Keratinocyte (primary cell): ENCODE measurements at regions not wholly inside any gene's neighbourhood (a gene's known extent, or its start where the extent isn't known, plus 50 kb on each side); places are given as distances from the start of the nearest gene placed in this dataset.
A peak's percentile ranks its signal among the peaks of the same experiment; 100 is the strongest.

Source experiments
- DNase-seq: peaks from one replicate; pipeline ENCODE4 v3.0.0-alpha.2; 2011; ENCODE audit warnings: low read depth, missing footprints, low spot score
- FAIRE-seq: peaks from 2 replicates; lab custom pipeline; 2011; peaks lifted over from hg19 to GRCh38; lab: Jason Lieb, UNC
- H2AFZ ChIP-seq: 2 replicates; pipeline ENCODE4 v1.6.0; 2012; ENCODE audit warnings: low read length, control low read depth, inconsistent platforms; ENCODE audit not compliant: control insufficient read depth
- H3K27ac ChIP-seq: 2 replicates; pipeline ENCODE4 v1.5.1; 2011; ENCODE audit warnings: low read length; ENCODE audit not compliant: control insufficient read depth, insufficient read depth
- H3K27me3 ChIP-seq: 3 replicates; pipeline ENCODE4 v1.6.0; 2011; ENCODE audit warnings: low read length; ENCODE audit not compliant: control insufficient read depth, insufficient read depth; ENCODE audit errors: extremely low read depth
- H3K36me3 ChIP-seq, 2 experiments: 2 replicates in 1 of 2; 3 replicates in 1 of 2; pipeline ENCODE4 v1.5.1; 2011; ENCODE audit warnings: low read length in 2 of 2, mild to moderate bottlenecking in 1 of 2; ENCODE audit not compliant: control insufficient read depth in 2 of 2, insufficient read depth in 2 of 2; ENCODE audit errors: extremely low read depth in 1 of 2
- H3K4me1 ChIP-seq: 3 replicates; pipeline ENCODE4 v1.5.1; 2011; ENCODE audit warnings: low read length; ENCODE audit not compliant: control insufficient read depth, insufficient read depth; ENCODE audit errors: extremely low read depth
- H3K4me2 ChIP-seq: 3 replicates; pipeline ENCODE4 v1.6.0; 2011; ENCODE audit warnings: low read depth, low read length; ENCODE audit not compliant: control insufficient read depth, insufficient read depth; ENCODE audit errors: extremely low read depth
- H3K4me3 ChIP-seq, 3 experiments: fragments of 200-600 bp in 1 of 3; sonication (generic) in 1 of 3; 2 replicates in 2 of 3; 3 replicates in 1 of 3; pipeline ENCODE4 v1.5.1; 2011 to 2016; ENCODE audit warnings: low read length in 3 of 3, mild to moderate bottlenecking in 3 of 3, control low read depth in 2 of 3, inconsistent platforms in 1 of 3, low read depth in 1 of 3, mixed read lengths in 1 of 3, mixed run types in 1 of 3, moderate library complexity in 1 of 3; ENCODE audit not compliant: control insufficient read depth in 2 of 3, insufficient read depth in 2 of 3; ENCODE audit errors: extremely low read depth in 1 of 3
- H3K79me2 ChIP-seq: 2 replicates; pipeline ENCODE4 v1.6.0; 2012; ENCODE audit warnings: low read length; ENCODE audit not compliant: control insufficient read depth, insufficient read depth
- H3K9ac ChIP-seq: 3 replicates; pipeline ENCODE4 v1.6.0; 2011; ENCODE audit warnings: low read length; ENCODE audit not compliant: control insufficient read depth, insufficient read depth; ENCODE audit errors: extremely low read depth
- H3K9me1 ChIP-seq: 3 replicates; pipeline ENCODE4 v1.6.0; 2011; ENCODE audit warnings: low read length; ENCODE audit not compliant: control insufficient read depth, insufficient read depth; ENCODE audit errors: extremely low read depth
- H3K9me3 ChIP-seq: 2 replicates; pipeline ENCODE4 v1.5.1; 2012; ENCODE audit warnings: low read depth, low read length; ENCODE audit not compliant: control insufficient read depth
- H4K20me1 ChIP-seq: 3 replicates; pipeline ENCODE4 v1.6.0; 2011; ENCODE audit warnings: low read length; ENCODE audit not compliant: control insufficient read depth, insufficient read depth; ENCODE audit errors: extremely low read depth
- EZH2 ChIP-seq: IDR thresholded peaks from one replicate; pipeline ENCODE4 v1.6.1; 2012; ENCODE audit warnings: inconsistent platforms, mild to moderate bottlenecking, low read length, moderate library complexity
- dilution Hi-C: fragments of 300-500 bp; cut with MboI; formaldehyde crosslinking; loops from one replicate; pipeline ENCODE4 v1.7.0; 2020; ENCODE audit warnings: low sequenced_read_pairs; ENCODE audit not compliant: extremely low pct_ligation_motif_present
- TF ChIP-seq, protein P1 (sequence below), 3 experiments: IDR thresholded peaks in 1 of 3; conservative IDR thresholded peaks in 1 of 3; optimal IDR thresholded peaks in 1 of 3; 2 replicates in 2 of 3; 3 replicates in 1 of 3; pipeline versions ENCODE3 to v1.5.1; 2011; ENCODE audit warnings: low read length in 3 of 3, mild to moderate bottlenecking in 3 of 3, moderate library complexity in 2 of 3, control low read depth in 1 of 3, inconsistent platforms in 1 of 3; ENCODE audit not compliant: insufficient read depth in 2 of 3; ENCODE audit errors: extremely low read depth in 1 of 3

GRCh38 chr12:69026336-69026735 lies 93.4 kb upstream of the CPM start:
- no peaks in the 10 kb centered on the region for H4K20me1 ChIP-seq
- no peaks in the 10 kb centered on the region for H3K27me3 ChIP-seq
- FAIRE-seq (no peak), DNase-seq (no peak)
- no peak overlapping the region for H3K4me2 ChIP-seq
- H3K9me3 ChIP-seq: no peaks in the 10 kb centered on the region
- dilution Hi-C loops: no loop called here
- H2AFZ ChIP-seq: no peak overlapping the region
- H3K9me1 ChIP-seq: no peaks in the 10 kb centered on the region
- TF ChIP-seq, protein P1, sequence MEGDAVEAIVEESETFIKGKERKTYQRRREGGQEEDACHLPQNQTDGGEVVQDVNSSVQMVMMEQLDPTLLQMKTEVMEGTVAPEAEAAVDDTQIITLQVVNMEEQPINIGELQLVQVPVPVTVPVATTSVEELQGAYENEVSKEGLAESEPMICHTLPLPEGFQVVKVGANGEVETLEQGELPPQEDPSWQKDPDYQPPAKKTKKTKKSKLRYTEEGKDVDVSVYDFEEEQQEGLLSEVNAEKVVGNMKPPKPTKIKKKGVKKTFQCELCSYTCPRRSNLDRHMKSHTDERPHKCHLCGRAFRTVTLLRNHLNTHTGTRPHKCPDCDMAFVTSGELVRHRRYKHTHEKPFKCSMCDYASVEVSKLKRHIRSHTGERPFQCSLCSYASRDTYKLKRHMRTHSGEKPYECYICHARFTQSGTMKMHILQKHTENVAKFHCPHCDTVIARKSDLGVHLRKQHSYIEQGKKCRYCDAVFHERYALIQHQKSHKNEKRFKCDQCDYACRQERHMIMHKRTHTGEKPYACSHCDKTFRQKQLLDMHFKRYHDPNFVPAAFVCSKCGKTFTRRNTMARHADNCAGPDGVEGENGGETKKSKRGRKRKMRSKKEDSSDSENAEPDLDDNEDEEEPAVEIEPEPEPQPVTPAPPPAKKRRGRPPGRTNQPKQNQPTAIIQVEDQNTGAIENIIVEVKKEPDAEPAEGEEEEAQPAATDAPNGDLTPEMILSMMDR (optimal IDR thresholded peaks at IDR 0.05 in 1 of 3, IDR thresholded peaks at IDR 0.05 in 1 of 3, conservative IDR thresholded peaks at IDR 0.05 in 1 of 3; ENCODE audit: extremely low read depth in 1 of 3, insufficient read depth in 2 of 3, low read length in 3 of 3): no peak
- no peaks in the 10 kb centered on the region for H3K79me2 ChIP-seq
- H3K27ac ChIP-seq: no peak overlapping the region
- no peak overlapping the region for H3K4me3 ChIP-seq
- H3K36me3 ChIP-seq: no peaks in the 10 kb centered on the region
- H3K4me1 ChIP-seq: peaks cover 41% of the 10 kb centered on the region
- no peak overlapping the region for H3K9ac ChIP-seq

DNA sequence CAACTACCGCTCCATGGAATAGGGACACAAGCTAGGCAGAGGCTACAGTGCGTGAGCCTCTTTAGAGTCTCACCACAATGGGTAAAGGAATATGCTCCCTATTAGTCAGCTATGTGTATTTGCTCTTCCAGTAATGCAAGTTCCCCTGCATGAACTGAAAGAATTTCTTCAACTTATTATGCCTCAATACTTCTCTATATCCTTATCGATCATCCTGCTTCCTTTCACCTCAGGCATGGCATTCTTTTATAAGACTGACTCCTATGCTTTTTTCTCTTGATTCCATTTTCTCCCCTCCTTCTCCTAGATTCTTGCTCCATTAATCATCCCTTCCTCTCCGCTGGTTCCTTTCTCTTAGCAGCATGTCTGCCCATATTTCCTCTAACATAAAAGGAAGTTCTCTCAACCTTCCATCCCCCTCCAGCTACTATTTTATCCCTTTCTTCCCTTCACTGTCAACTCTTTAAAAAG lies 94.5 kb upstream of the CPM start:
- Histone ChIP-seq H3K79me2 (no peaks in the 10 kb centered on the region), H3K9me3 (no peaks in the 10 kb centered on the region), H3K36me3 (no peaks in the 10 kb centered on the region), H3K4me3 (no peak overlapping the region), H3K9me1 (no peaks in the 10 kb centered on the region), H3K4me2 (peak overlapping the region; percentile 48), H3K27ac (peak overlapping the region; percentile 11), H3K9ac (no peak overlapping the region), H3K27me3 (no peaks in the 10 kb centered on the region), H2AFZ (peak overlapping the region; percentile 52), H4K20me1 (no peaks in the 10 kb centered on the region), H3K4me1 (peaks cover 41% of the 10 kb centered on the region)
- dilution Hi-C loops: no loop called here
- DNase-seq (no peak), FAIRE-seq (peak; percentile 23)
- TF ChIP-seq EZH2: no peak
- TF ChIP-seq, protein P1 (optimal IDR thresholded peaks at IDR 0.05 in 1 of 3, IDR thresholded peaks at IDR 0.05 in 1 of 3, conservative IDR thresholded peaks at IDR 0.05 in 1 of 3; ENCODE audit: extremely low read depth in 1 of 3, insufficient read depth in 2 of 3, low read length in 3 of 3): no peak
